GM12892 (cell line): ENCODE measurements at regions not wholly inside any gene's neighbourhood (a gene's known extent, or its start where the extent isn't known, plus 50 kb on each side); places are given as distances from the start of the nearest gene placed in this dataset.

Experiments
- POLR2A ChIP-seq: IDR thresholded peaks from 2 replicates; pipeline ENCODE4 v1.6.1; 2011; ENCODE audit warnings: low read depth, low read length, control low read depth
- POLR2AphosphoS5 ChIP-seq: IDR thresholded peaks from 2 replicates; pipeline ENCODE4 v1.6.1; 2011; ENCODE audit warnings: low read depth, low read length, control low read depth
- TAF1 ChIP-seq: IDR thresholded peaks from 2 replicates; pipeline ENCODE4 v1.6.1; 2011; ENCODE audit warnings: low read depth, mild to moderate bottlenecking, control low read depth, low read length, borderline replicate concordance

GRCh38 chr2:82282111-82282882, 1977.7 kb upstream of the LRRTM1 start:
- TF ChIP-seq POLR2A (no peak), POLR2AphosphoS5 (no peak), TAF1 (no peak)
